DLD1 (cell line): ENCODE measurements at regions not wholly inside any gene's neighbourhood (a gene's known extent, or its start where the extent isn't known, plus 50 kb on each side); places are given as distances from the start of the nearest gene placed in this dataset.
"Not testable (repeated sequence)": the region's sequence is repeated elsewhere in the genome, so short reads cannot be mapped to it uniquely, and the experiment has no call there.

Experiments used
- in situ Hi-C: cut with HindIII; loops from 2 replicates; pipeline ENCODE4 v1.10.0; 2017; ENCODE audit warnings: low sequenced_read_pairs

- in situ Hi-C loops: no loop called here
These were observed 108.5 kb upstream of the IPO9 start for GRCh38 chr1:201720522-201720844.

GRCh38 chr1:201721082-201722049 is 107.6 kb upstream of the IPO9 start:
- in situ Hi-C loops: no loop called here

GRCh38 chr1:201724039-201724765 is 104.8 kb upstream of the IPO9 start:
- in situ Hi-C loops: no loop called here

- in situ Hi-C loops: no loop called here
These were observed 104.2 kb upstream of the IPO9 start for GRCh38 chr1:201724766-201725118.

GRCh38 chr1:201726700-201727099 is 102.3 kb upstream of the IPO9 start:
- in situ Hi-C loops: no loop called here

- in situ Hi-C loops: no loop called here
These were observed 100.2 kb upstream of the IPO9 start for GRCh38 chr1:201728731-201729130.

- in situ Hi-C loops: no loop called here
These were observed 98.9 kb upstream of the IPO9 start for GRCh38 chr1:201729973-201730608.

- in situ Hi-C loops: no loop called here
These were observed 98.3 kb upstream of the IPO9 start for GRCh38 chr1:201730611-201731010.

GRCh38 chr1:201731142-201731541 is 97.8 kb upstream of the IPO9 start:
- in situ Hi-C loops: no loop called here

GRCh38 chr1:201731592-201731991 is 97.4 kb upstream of the IPO9 start:
- in situ Hi-C loops: no loop called here

- in situ Hi-C loops: no loop called here
These were observed 96.6 kb upstream of the IPO9 start for GRCh38 chr1:201732351-201732750.

- in situ Hi-C loops: not testable (repeated sequence)
These were observed 94.7 kb upstream of the IPO9 start for GRCh38 chr1:201734221-201734620.

GRCh38 chr1:201734786-201735185 is 94.2 kb upstream of the IPO9 start:
- in situ Hi-C loops: no loop called here

- in situ Hi-C loops: no loop called here
These were observed 92.1 kb upstream of the IPO9 start for GRCh38 chr1:201736707-201737320.

GRCh38 chr1:201737352-201738060 is 91.5 kb upstream of the IPO9 start:
- in situ Hi-C loops: no loop called here

- in situ Hi-C loops: no loop called here
These were observed 89.9 kb upstream of the IPO9 start for GRCh38 chr1:201739080-201739479.

- in situ Hi-C loops: no loop called here
These were observed 89.4 kb upstream of the IPO9 start for GRCh38 chr1:201739492-201740085.

GRCh38 chr1:201740086-201740541 is 88.8 kb upstream of the IPO9 start:
- in situ Hi-C loops: no loop called here

- in situ Hi-C loops: no loop called here
These were observed 88.3 kb upstream of the IPO9 start for GRCh38 chr1:201740670-201741111.

GRCh38 chr1:201741763-201742342 is 87.1 kb upstream of the IPO9 start:
- in situ Hi-C loops: no loop called here
